Smooth muscle cell (in vitro differentiated cells): ENCODE measurements at regions not wholly inside any gene's neighbourhood (a gene's known extent, or its start where the extent isn't known, plus 50 kb on each side); places are given as distances from the start of the nearest gene placed in this dataset.

Experiments used
- DNase-seq: peaks from one replicate; lab custom pipeline; 2025; ENCODE audit not compliant: unreplicated experiment; lab: John Stamatoyannopoulos, UW
- H2AFZ ChIP-seq: fragments of 200-600 bp; sonication (generic); 2 replicates; pipeline ENCODE4 v1.6.0; 2016; ENCODE audit warnings: antibody characterized with exemption, low read depth, mild to moderate bottlenecking
- H3F3A ChIP-seq: fragments of 200-600 bp; sonication (generic); 2 replicates; pipeline ENCODE4 v1.6.0; 2017; ENCODE audit warnings: antibody characterized with exemption, low read depth
- H3K27ac ChIP-seq: fragments of 200-600 bp; sonication (generic); 2 replicates; pipeline ENCODE4 v1.5.1; 2016; ENCODE audit warnings: low read depth, mild to moderate bottlenecking
- H3K27me3 ChIP-seq: fragments of 200-600 bp; sonication (generic); 2 replicates; pipeline ENCODE4 v1.6.1; 2016; ENCODE audit warnings: low read depth, mild to moderate bottlenecking
- H3K36me3 ChIP-seq: fragments of 200-600 bp; sonication (generic); 2 replicates; pipeline ENCODE4 v1.5.1; 2016; ENCODE audit warnings: low read depth
- H3K4me1 ChIP-seq: fragments of 200-600 bp; sonication (generic); 2 replicates; pipeline ENCODE4 v1.5.1; 2016; ENCODE audit warnings: low read depth
- H3K4me2 ChIP-seq: fragments of 200-600 bp; sonication (generic); 2 replicates; pipeline ENCODE4 v1.6.0; 2016; ENCODE audit warnings: mild to moderate bottlenecking
- H3K4me3 ChIP-seq: fragments of 200-600 bp; sonication (generic); 2 replicates; pipeline ENCODE4 v1.5.1; 2016; ENCODE audit warnings: mild to moderate bottlenecking
- H3K79me2 ChIP-seq: fragments of 200-600 bp; sonication (generic); 2 replicates; pipeline ENCODE4 v1.6.0; 2016; ENCODE audit warnings: low read depth, mild to moderate bottlenecking
- H3K9ac ChIP-seq: fragments of 200-600 bp; sonication (generic); 2 replicates; pipeline ENCODE4 v1.6.0; 2016; ENCODE audit warnings: low read depth
- H3K9me3 ChIP-seq: fragments of 200-600 bp; sonication (generic); replicated peaks from 2 replicates; pipeline ENCODE4 v1.5.1; 2016; ENCODE audit warnings: low read depth
- H4K20me1 ChIP-seq: fragments of 200-600 bp; sonication (generic); 2 replicates; pipeline ENCODE4 v1.6.0; 2016; ENCODE audit warnings: low read depth
- WGBS: methylation state at CpG from one replicate; pipeline ENCODE4 v1.1.7; 2016; ENCODE audit warnings: low lambda C conversion rate; 5-methylcytosine and 5-hydroxymethylcytosine counted together
- TF ChIP-seq, protein P1 (sequence below): fragments of 200-600 bp; sonication (generic); IDR thresholded peaks from 2 replicates; pipeline ENCODE4 v1.5.1; 2017; ENCODE audit warnings: borderline replicate concordance, mild to moderate bottlenecking, antibody characterized with exemption; ENCODE audit not compliant: insufficient read depth, poor library complexity, severe bottlenecking

DNA sequence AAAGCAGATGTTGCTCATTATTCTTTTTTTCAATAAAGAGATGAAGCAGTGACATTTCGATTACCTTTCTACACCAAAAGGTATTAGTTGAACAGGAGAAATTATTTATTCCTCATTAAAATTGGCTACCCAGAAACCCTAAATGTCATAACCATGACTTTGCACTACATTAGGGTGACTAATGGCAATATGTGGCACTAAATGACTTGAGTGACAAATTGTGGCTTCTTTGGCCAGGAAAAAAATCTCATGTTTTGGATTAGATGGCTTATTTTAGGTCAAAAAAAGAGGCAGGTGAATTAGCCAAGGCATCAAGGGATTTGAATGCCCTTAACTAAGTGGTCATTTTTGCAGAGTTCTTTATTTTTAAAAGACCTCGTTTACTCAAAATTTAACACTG, 353.9 kb downstream of the NDFIP2 start:
- Histone ChIP-seq H3K36me3 (no peaks in the 10 kb centered on the region), H3K4me1 (peaks cover 7% of the 10 kb centered on the region), H3F3A (no peaks in the 10 kb centered on the region), H3K4me3 (no peak overlapping the region), H3K9ac (no peak overlapping the region), H3K27ac (no peak overlapping the region), H3K27me3 (no peaks in the 10 kb centered on the region), H3K79me2 (no peaks in the 10 kb centered on the region), H3K9me3 (no peaks in the 10 kb centered on the region), H3K4me2 (no peak overlapping the region), H4K20me1 (no peaks in the 10 kb centered on the region), H2AFZ (no peak overlapping the region)
- 70% methylated on average over 2 of the region's 2 CpGs for WGBS
- TF ChIP-seq, protein P1, sequence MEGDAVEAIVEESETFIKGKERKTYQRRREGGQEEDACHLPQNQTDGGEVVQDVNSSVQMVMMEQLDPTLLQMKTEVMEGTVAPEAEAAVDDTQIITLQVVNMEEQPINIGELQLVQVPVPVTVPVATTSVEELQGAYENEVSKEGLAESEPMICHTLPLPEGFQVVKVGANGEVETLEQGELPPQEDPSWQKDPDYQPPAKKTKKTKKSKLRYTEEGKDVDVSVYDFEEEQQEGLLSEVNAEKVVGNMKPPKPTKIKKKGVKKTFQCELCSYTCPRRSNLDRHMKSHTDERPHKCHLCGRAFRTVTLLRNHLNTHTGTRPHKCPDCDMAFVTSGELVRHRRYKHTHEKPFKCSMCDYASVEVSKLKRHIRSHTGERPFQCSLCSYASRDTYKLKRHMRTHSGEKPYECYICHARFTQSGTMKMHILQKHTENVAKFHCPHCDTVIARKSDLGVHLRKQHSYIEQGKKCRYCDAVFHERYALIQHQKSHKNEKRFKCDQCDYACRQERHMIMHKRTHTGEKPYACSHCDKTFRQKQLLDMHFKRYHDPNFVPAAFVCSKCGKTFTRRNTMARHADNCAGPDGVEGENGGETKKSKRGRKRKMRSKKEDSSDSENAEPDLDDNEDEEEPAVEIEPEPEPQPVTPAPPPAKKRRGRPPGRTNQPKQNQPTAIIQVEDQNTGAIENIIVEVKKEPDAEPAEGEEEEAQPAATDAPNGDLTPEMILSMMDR = no peak
- no peak for DNase-seq

DNA sequence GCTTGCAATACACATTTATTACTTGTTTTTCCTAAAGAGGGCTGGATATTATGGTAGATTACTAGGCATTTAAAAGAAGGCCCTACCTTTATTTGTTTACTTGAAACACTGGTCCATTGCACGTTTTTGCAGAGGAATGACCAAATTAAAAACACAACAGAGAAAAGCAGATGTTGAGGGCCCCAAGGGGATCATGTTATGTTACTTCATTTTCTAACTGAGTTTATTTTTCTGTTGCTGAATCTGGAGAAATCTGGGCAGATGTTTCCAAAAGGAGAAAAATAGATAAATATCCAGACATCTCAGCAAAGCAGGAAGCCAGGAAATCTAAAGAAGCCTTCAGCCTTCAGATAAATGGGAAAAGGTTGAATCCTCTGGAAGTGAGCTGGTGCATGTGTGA, 353.0 kb downstream of the NDFIP2 start:
- Histone ChIP-seq H4K20me1 (no peaks in the 10 kb centered on the region), H3K4me1 (peaks cover 7% of the 10 kb centered on the region), H3K79me2 (no peaks in the 10 kb centered on the region), H3K4me2 (no peak overlapping the region), H3F3A (no peaks in the 10 kb centered on the region), H3K36me3 (no peaks in the 10 kb centered on the region), H2AFZ (no peak overlapping the region), H3K27ac (no peak overlapping the region), H3K9ac (no peak overlapping the region), H3K9me3 (no peaks in the 10 kb centered on the region), H3K27me3 (no peaks in the 10 kb centered on the region), H3K4me3 (no peak overlapping the region)
- DNase-seq = no peak
- WGBS = 54% methylated on average over 1 of the region's 1 CpG
- TF ChIP-seq, protein P1 = no peak

DNA sequence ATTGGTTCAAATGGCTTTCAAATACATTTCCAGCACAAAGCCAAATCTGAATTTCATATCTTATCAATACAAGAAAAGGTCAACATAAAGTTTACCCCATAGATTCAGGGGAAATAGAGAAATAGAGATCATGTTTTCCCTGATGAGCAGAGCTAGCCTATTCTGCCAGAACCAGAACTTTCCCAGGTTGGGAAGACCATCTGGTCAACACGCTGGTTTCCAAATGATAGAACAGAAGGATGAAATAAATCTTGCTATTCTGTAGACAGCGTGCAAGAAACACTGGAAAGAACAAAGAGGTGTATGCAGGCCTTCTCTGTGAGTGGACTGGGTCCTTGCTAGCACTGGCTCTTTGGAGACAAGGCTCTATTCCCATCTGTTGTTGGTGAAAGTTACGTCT, 350.6 kb downstream of the NDFIP2 start:
- Histone ChIP-seq H3K4me1 (peaks cover 7% of the 10 kb centered on the region), H3K4me3 (no peak overlapping the region), H3K27ac (no peak overlapping the region), H3K9ac (no peak overlapping the region), H3K4me2 (no peak overlapping the region), H3K36me3 (no peaks in the 10 kb centered on the region), H4K20me1 (no peaks in the 10 kb centered on the region), H2AFZ (no peak overlapping the region), H3K27me3 (no peaks in the 10 kb centered on the region), H3F3A (no peaks in the 10 kb centered on the region), H3K79me2 (no peaks in the 10 kb centered on the region), H3K9me3 (no peaks in the 10 kb centered on the region)
- TF ChIP-seq, protein P1 = no peak
- no peak for DNase-seq
- 96% methylated on average over 3 of the region's 3 CpGs for WGBS

DNA sequence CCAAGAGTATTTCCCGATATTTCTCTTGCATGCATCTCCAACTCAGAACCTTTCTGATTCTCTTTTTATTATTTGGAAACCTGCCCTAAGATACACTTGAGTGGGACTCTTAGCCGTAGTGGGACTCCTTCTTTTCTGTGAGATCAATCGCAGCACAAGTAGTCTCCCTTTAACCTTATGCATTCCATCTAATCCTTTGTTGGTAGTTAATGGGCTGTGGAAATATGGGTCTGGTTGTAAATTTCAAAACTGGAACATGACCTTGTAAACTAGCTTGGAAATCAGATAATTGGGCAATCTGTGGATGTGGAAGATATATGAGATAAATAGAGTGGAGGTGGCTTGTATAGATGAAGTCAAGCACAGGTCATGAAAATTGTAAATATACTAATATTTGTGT, 350.0 kb downstream of the NDFIP2 start:
- TF ChIP-seq, protein P1 = no peak
- WGBS = 91% methylated on average over 3 of the region's 3 CpGs
- no peak for DNase-seq

More for the DNA sequence above, 350.0 kb downstream of the NDFIP2 start:
- Histone ChIP-seq H3F3A (no peaks in the 10 kb centered on the region), H3K4me1 (peaks cover 7% of the 10 kb centered on the region), H2AFZ (no peak overlapping the region), H3K27ac (no peak overlapping the region), H3K27me3 (no peaks in the 10 kb centered on the region), H3K9ac (no peak overlapping the region), H3K36me3 (no peaks in the 10 kb centered on the region), H3K4me2 (no peak overlapping the region), H3K79me2 (no peaks in the 10 kb centered on the region), H3K9me3 (no peaks in the 10 kb centered on the region), H4K20me1 (no peaks in the 10 kb centered on the region), H3K4me3 (no peak overlapping the region)
